GM19025 (cell line): ENCODE measurements at regions not wholly inside any gene's neighbourhood (a gene's known extent, or its start where the extent isn't known, plus 50 kb on each side); places are given as distances from the start of the nearest gene placed in this dataset.
"Not testable (repeated sequence)": the region's sequence is repeated elsewhere in the genome, so short reads cannot be mapped to it uniquely, and the experiment has no call there.

Source experiments
- ATAC-seq: cut with Tn5 transposase; IDR thresholded peaks from one replicate; pipeline ENCODE4 v1.9.1; 2021; ENCODE audit warnings: mild to moderate bottlenecking, low read depth, moderate library complexity; ENCODE audit not compliant: unreplicated experiment

GRCh38 chr5:99765011-99765410 lies 770.2 kb upstream of the FAM174A start:
- ATAC-seq: no peak

GRCh38 chr5:99763021-99763774 lies 772.0 kb upstream of the FAM174A start:
- ATAC-seq: no peak

- ATAC-seq: no peak
These were observed 787.8 kb upstream of the FAM174A start for GRCh38 chr5:99747342-99747741.

GRCh38 chr5:99733146-99733545 lies 802.0 kb upstream of the FAM174A start:
- ATAC-seq: not testable (repeated sequence)

GRCh38 chr5:99730653-99731052 lies 801.8 kb upstream of the CHD1 start:
- ATAC-seq: not testable (repeated sequence)

- ATAC-seq: no peak
These were observed 796.0 kb upstream of the CHD1 start for GRCh38 chr5:99724732-99725290.

GRCh38 chr5:99721506-99721905 lies 792.7 kb upstream of the CHD1 start:
- no peak for ATAC-seq

GRCh38 chr5:99715921-99716320 lies 787.1 kb upstream of the CHD1 start:
- no peak for ATAC-seq

GRCh38 chr5:99706160-99706559 lies 777.4 kb upstream of the CHD1 start:
- no peak for ATAC-seq

- no peak for ATAC-seq
These were observed 773.8 kb upstream of the CHD1 start for GRCh38 chr5:99702565-99702964.

- ATAC-seq: no peak
These were observed 766.1 kb upstream of the CHD1 start for GRCh38 chr5:99694884-99695283.

- no peak for ATAC-seq
These were observed 757.7 kb upstream of the CHD1 start for GRCh38 chr5:99686538-99686937.

GRCh38 chr5:99675974-99676373 lies 747.2 kb upstream of the CHD1 start:
- ATAC-seq: no peak

GRCh38 chr5:99674101-99674500 lies 745.3 kb upstream of the CHD1 start:
- no peak for ATAC-seq

- no peak for ATAC-seq
These were observed 736.2 kb upstream of the CHD1 start for GRCh38 chr5:99664972-99665371.

- no peak for ATAC-seq
These were observed 722.5 kb upstream of the CHD1 start for GRCh38 chr5:99651298-99651697.

GRCh38 chr5:99646011-99646647 lies 717.3 kb upstream of the CHD1 start:
- no peak for ATAC-seq

GRCh38 chr5:99644822-99645221 lies 716.0 kb upstream of the CHD1 start:
- no peak for ATAC-seq

- ATAC-seq: no peak
These were observed 711.8 kb upstream of the CHD1 start for GRCh38 chr5:99640646-99641045.

GRCh38 chr5:99639905-99640304 lies 711.1 kb upstream of the CHD1 start:
- no peak for ATAC-seq

GRCh38 chr5:99636663-99637062 lies 707.9 kb upstream of the CHD1 start:
- no peak for ATAC-seq
